GM12878 (cell line): ENCODE measurements at regions not wholly inside any gene's neighbourhood (a gene's known extent, or its start where the extent isn't known, plus 50 kb on each side); places are given as distances from the start of the nearest gene placed in this dataset.

Experiments used
- MEF2B ChIP-seq: fragments of 450-650 bp; IDR thresholded peaks from 2 replicates; pipeline ENCODE4 v1.6.1; 2018; ENCODE audit warnings: mild to moderate bottlenecking, moderate library complexity; ENCODE audit not compliant: partially characterized antibody, poor library complexity, severe bottlenecking
- POLR2AphosphoS5 ChIP-seq: IDR thresholded peaks from 2 replicates; pipeline ENCODE4 v1.6.1; 2011; ENCODE audit warnings: mild to moderate bottlenecking, low read length, inconsistent platforms
- RBBP5 ChIP-seq: fragments of 200-600 bp; sonication (generic); conservative IDR thresholded peaks from 2 replicates; pipeline ENCODE4 v1.6.1; 2016
- YBX1 ChIP-seq: fragments of 450-650 bp; IDR thresholded peaks from 2 replicates; pipeline ENCODE4 v1.6.1; 2016; ENCODE audit warnings: antibody characterized with exemption
- ZNF384 ChIP-seq: IDR thresholded peaks from 2 replicates; pipeline ENCODE4 v1.6.1; 2012; ENCODE audit warnings: low read depth, mild to moderate bottlenecking, low read length, improper control_type of control experiment, borderline replicate concordance
- TF ChIP-seq, protein P1 (sequence below): IDR thresholded peaks from 2 replicates; pipeline ENCODE4 v1.6.1; 2012; ENCODE audit warnings: low read length, inconsistent platforms

DNA sequence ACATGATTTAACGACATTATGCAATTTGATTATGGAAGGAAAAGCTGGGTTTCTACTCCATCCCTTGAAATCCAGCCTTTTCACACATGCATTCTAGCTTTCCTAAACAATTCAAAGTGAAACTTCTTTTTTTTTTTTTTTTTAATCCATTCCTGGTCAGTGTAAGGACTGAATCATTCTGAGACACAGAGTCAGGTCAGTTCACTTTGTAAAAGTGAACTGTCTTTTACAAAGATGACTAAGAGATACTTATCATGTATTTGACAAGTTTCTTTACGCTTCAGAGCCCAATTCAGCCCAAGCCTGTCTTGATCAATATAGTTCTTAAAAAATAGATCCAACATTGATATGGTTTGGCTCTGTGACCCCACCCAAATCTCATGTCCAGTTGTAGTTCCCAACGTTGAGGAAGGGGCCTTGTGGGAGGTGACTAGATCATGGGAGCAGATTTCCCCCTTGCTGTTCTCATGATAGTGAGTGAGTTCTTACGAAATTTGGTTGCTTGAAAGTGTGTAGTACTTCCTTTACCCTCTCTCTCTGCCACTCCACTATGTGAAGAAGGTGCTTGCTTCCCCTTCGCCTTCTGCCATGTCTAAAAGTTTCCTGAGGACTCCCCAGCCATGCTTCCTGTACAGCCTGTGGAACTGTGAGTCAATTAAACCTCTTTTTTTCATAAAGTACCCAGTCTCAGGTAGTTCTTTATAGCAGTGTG lies 345.6 kb upstream of the THBS1 start:
- TF ChIP-seq RBBP5 = no peak
- TF ChIP-seq POLR2AphosphoS5 = no peak
- TF ChIP-seq MEF2B = no peak
- TF ChIP-seq, protein P1, sequence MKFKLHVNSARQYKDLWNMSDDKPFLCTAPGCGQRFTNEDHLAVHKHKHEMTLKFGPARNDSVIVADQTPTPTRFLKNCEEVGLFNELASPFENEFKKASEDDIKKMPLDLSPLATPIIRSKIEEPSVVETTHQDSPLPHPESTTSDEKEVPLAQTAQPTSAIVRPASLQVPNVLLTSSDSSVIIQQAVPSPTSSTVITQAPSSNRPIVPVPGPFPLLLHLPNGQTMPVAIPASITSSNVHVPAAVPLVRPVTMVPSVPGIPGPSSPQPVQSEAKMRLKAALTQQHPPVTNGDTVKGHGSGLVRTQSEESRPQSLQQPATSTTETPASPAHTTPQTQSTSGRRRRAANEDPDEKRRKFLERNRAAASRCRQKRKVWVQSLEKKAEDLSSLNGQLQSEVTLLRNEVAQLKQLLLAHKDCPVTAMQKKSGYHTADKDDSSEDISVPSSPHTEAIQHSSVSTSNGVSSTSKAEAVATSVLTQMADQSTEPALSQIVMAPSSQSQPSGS = 0 out of 2 replicates have a peak, but pooled peaks have one; percentile 35
- TF ChIP-seq ZNF384 = no peak
- no peak for TF ChIP-seq YBX1
